ENCODE measurements at regions not wholly inside any gene's neighbourhood (a gene's known extent, or its start where the extent isn't known, plus 50 kb on each side); places are given as distances from the start of the nearest gene placed in this dataset.
"Not testable (repeated sequence)": the region's sequence is repeated elsewhere in the genome, so short reads cannot be mapped to it uniquely, and the experiment has no call there.

- no peak for DNase-seq
Measured at GRCh38 chr21:17738176-17738953, 80.8 kb downstream of the C21orf91 start.

- DNase-seq = no peak
Measured at GRCh38 chr21:17736072-17736471, 83.1 kb downstream of the C21orf91 start.

- DNase-seq = no peak
Measured at GRCh38 chr21:17733209-17733608, 85.9 kb downstream of the C21orf91 start.

- no peak for DNase-seq
Measured at GRCh38 chr21:17732306-17732705, 86.8 kb downstream of the C21orf91 start.

- no peak for DNase-seq
Measured at GRCh38 chr21:17731554-17731953, 87.6 kb downstream of the C21orf91 start.

- DNase-seq = no peak
Measured at GRCh38 chr21:17730782-17731181, 88.4 kb downstream of the C21orf91 start.

- no peak for DNase-seq
Measured at GRCh38 chr21:17729455-17729854, 89.7 kb downstream of the C21orf91 start.

- no peak for DNase-seq
Measured at GRCh38 chr21:17727361-17727760, 91.8 kb downstream of the C21orf91 start.

GRCh38 chr21:17726047-17726829, 92.9 kb downstream of the C21orf91 start:
- DNase-seq = no peak

GRCh38 chr21:17725339-17725738, 93.8 kb downstream of the C21orf91 start:
- no peak for DNase-seq

- DNase-seq = no peak
Measured at GRCh38 chr21:17712887-17713286, 100.2 kb upstream of the BTG3 start.

GRCh38 chr21:17711896-17712295, 99.2 kb upstream of the BTG3 start:
- DNase-seq = no peak

GRCh38 chr21:17709266-17709611, 96.5 kb upstream of the BTG3 start:
- no peak for DNase-seq

- no peak for DNase-seq
Measured at GRCh38 chr21:17708522-17709265, 96.0 kb upstream of the BTG3 start.

- DNase-seq = no peak
Measured at GRCh38 chr21:17699524-17700189, 87.0 kb upstream of the BTG3 start.

GRCh38 chr21:17697473-17697872, 84.8 kb upstream of the BTG3 start:
- no peak for DNase-seq

- not testable (repeated sequence) for DNase-seq
Measured at GRCh38 chr21:17694416-17694815, 81.7 kb upstream of the BTG3 start.

GRCh38 chr21:17693801-17694200, 81.1 kb upstream of the BTG3 start:
- no peak for DNase-seq

GRCh38 chr21:17690078-17690494, 77.4 kb upstream of the BTG3 start:
- DNase-seq = no peak

- DNase-seq = peak; percentile 33 to 48
Measured at GRCh38 chr21:17688912-17689874, 76.5 kb upstream of the BTG3 start.

GRCh38 chr21:17682924-17683323, 70.2 kb upstream of the BTG3 start:
- DNase-seq = no peak
